T47D (cell line): ENCODE measurements at regions not wholly inside any gene's neighbourhood (a gene's known extent, or its start where the extent isn't known, plus 50 kb on each side); places are given as distances from the start of the nearest gene placed in this dataset.
A peak's percentile ranks its signal among the peaks of the same experiment; 100 is the strongest.

Source experiments
- DNase-seq, 2 experiments: peaks; one replicate each; pipeline versions ENCODE4 v3.0.0 to v3.0.0-alpha.2; 2011 to 2012; ENCODE audit warnings: low read depth in 1 of 2, low spot score in 1 of 2
- JUND ChIP-seq: IDR thresholded peaks from 2 replicates; pipeline ENCODE4 v1.6.1; 2012; ENCODE audit warnings: low read depth
- in situ Hi-C: cut with HindIII; loops from 2 replicates; pipeline ENCODE4 v1.10.0; 2016; ENCODE audit warnings: low sequenced_read_pairs, low pct_unique_long_range_greater_than_20kb

DNA sequence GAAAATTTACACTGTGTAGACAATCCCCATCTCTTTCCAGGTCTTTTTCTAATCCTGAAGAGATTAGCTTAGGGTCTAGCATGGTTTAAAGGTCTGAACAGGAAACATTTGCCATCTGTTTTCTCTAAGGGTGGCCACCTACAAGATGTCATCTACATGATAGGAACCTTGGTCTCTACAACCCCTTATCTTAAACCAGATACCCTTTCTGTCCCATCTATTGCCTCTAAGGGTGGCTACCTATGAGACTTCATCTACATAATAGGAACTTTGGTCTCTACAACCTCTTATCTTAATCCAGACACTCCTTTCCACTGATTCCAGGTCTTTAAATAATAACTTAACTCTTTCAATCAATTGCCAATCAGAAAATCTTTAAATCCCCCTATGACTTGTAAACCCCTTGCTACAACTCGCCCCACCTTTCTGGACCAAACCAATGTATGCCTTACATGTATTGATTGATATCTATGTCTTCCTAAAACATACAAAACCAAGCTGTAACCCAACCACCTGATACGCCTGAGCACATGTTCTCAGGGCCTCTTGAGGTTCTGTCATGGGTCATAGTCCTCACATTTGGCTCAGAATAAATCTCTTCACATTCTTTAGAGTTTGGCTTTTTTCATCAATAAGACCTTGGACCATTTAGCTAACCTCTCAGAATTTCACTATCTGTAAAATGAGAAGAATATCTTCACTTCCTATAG is 605.0 kb downstream of the TUSC7 start:
- in situ Hi-C loops, result no loop called here
- TF ChIP-seq JUND, result no peak
- no peak for DNase-seq

- in situ Hi-C loops, result no loop called here
- peak; percentile 12 to 45 for DNase-seq
- TF ChIP-seq JUND, result no peak
Observed at GRCh38 chr3:117322866-117323265, 613.3 kb downstream of the TUSC7 start.

GRCh38 chr3:117346901-117347300 is 637.3 kb downstream of the TUSC7 start:
- DNase-seq, result no peak
- TF ChIP-seq JUND, result no peak
- in situ Hi-C loops, result no loop called here

DNA sequence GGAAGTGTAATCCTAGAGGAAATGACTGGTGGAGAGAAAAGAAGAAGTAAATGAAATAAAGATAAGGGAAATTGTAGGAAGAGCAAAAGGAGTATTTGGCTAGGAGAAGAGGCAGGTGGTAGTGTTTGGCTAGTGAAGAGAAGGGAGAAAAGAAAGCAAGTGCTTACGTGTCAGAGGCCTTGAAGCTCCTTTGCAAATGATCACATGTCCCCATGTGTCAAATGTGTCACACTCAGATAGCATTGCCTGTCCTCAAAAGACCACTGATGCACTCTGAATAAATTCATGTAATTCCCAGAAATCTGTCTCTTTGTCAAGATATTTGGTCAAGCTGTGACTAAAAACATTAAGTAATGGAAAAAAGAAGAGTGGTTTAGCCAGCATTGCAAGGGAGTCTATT is 639.3 kb downstream of the TUSC7 start:
- no peak for DNase-seq
- TF ChIP-seq JUND, result no peak
- in situ Hi-C loops, result no loop called here

- in situ Hi-C loops, result no loop called here
- TF ChIP-seq JUND, result no peak
- DNase-seq, result no peak
Observed at GRCh38 chr3:117349566-117349965, 640.0 kb downstream of the TUSC7 start.

- in situ Hi-C loops, result no loop called here
- no peak for TF ChIP-seq JUND
- DNase-seq, result no peak
Observed at GRCh38 chr3:117350371-117350770, 640.8 kb downstream of the TUSC7 start.

DNA sequence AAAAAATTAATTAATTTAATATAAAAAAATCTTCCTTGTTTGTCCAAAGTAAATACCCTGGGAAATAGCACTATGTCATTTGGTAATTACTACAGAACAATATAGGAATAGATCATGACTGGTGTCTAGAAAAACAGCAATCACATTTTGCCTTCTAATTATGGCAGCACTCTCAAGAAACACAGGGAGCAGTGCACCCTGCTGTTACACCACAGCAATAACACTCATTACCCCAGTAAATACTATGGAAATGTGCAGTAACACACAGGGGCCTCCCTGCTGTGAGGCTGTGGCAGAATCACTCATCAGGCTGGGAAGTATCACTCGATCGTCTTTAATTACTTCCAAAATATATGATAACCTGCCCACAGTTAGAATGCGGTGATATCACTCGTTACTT is 646.0 kb downstream of the TUSC7 start:
- TF ChIP-seq JUND, result no peak
- in situ Hi-C loops, result no loop called here
- peak in 1 of 2 experiments; percentile 31 for DNase-seq

- in situ Hi-C loops, result no loop called here
- no peak for TF ChIP-seq JUND
- DNase-seq, result no peak
Observed at GRCh38 chr3:117356091-117356705, 646.6 kb downstream of the TUSC7 start.

DNA sequence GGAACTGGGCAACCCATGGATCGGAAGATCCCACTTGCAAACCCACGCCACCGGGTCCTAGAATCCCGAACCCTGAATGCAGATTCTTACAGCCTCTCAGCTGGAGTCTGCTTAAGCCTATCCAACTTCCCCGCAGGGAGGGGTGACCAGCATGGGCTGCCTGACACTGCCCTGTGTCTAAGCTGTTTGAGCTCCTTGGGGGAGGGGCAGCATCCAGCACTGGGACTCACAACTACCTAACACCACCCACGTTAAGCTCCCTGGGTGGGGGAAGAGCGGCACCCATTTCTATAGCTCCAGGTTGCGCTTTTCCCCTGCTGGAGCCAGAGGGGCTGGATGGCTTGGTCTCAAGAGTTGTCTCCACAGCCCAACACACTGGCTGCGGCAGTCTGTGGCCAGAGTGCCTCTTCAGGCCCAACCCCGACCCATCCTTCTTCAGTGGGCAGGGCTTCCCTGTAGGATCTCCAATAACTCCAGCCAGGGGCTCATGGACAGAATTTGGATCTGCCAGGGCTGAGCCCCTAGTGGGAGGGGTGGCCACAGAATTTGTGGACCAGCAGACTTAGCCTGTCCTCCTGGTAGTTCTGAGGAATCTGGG is 649.2 kb downstream of the TUSC7 start:
- in situ Hi-C loops, result no loop called here
- no peak for TF ChIP-seq JUND

GRCh38 chr3:117366574-117366973 is 657.0 kb downstream of the TUSC7 start:
- in situ Hi-C loops, result no loop called here
- TF ChIP-seq JUND, result no peak
- no peak for DNase-seq

More for the DNA sequence above, 649.2 kb downstream of the TUSC7 start:
- DNase-seq, result no peak

GRCh38 chr3:117367861-117368260 is 658.3 kb downstream of the TUSC7 start:
- no peak for TF ChIP-seq JUND
- no peak for DNase-seq
- in situ Hi-C loops, result no loop called here

- TF ChIP-seq JUND, result no peak
- no peak for DNase-seq
- in situ Hi-C loops, result no loop called here
Observed at GRCh38 chr3:117380631-117381030, 671.1 kb downstream of the TUSC7 start.

- no peak for DNase-seq
- no peak for TF ChIP-seq JUND
- in situ Hi-C loops, result no loop called here
Observed at GRCh38 chr3:117393119-117393518, 683.5 kb downstream of the TUSC7 start.
